K562 (cell line): ENCODE measurements at regions not wholly inside any gene's neighbourhood (a gene's known extent, or its start where the extent isn't known, plus 50 kb on each side); places are given as distances from the start of the nearest gene placed in this dataset.
"Not testable (repeated sequence)": the region's sequence is repeated elsewhere in the genome, so short reads cannot be mapped to it uniquely, and the experiment has no call there.

Experiments used
- ATAC-seq: fragments of 200-7000 bp; cut with Tn5 transposase; 3 replicates; pipeline ENCODE4 v1.9.1; 2020; ENCODE audit warnings: moderate library complexity
- BruUV-seq: library from RNA; stranded (reverse); fragments of 400-500 nt; replicated peaks from 2 replicates; lab custom pipeline; 2021; lab: Mats Ljungman, UMichigan
- CTCF ChIA-PET: fragments of 300-600 bp; formaldehyde crosslinking; extraction: SDS; loops from one replicate; lab custom pipeline; 2021; ENCODE audit warnings: low intra/inter-chr PET ratio; lab: Yijun Ruan, JAX
- POLR2A ChIA-PET: fragments of 300-600, 350-650 bp; sonication (Branson Sonifier 250); formaldehyde crosslinking; extraction: SDS; loops from one replicate; lab custom pipeline; 2021; ENCODE audit warnings: antibody characterized with exemption, inconsistent platforms; lab: Yijun Ruan, JAX
- DNase-seq, 4 experiments: peaks; one replicate each; pipeline versions ENCODE4 v3.0.0 to v3.0.0-alpha.2; 2011 to 2018; ENCODE audit warnings: low spot score in 3 of 4, mixed read lengths in 3 of 4; ENCODE audit errors: extremely low read depth in 1 of 4
- FAIRE-seq: peaks from 2 replicates; lab custom pipeline; 2011; peaks lifted over from hg19 to GRCh38; lab: Jason Lieb, UNC
- H2AFZ ChIP-seq: 2 replicates; pipeline ENCODE4 v1.6.0; 2011; ENCODE audit warnings: low read depth, low read length, control low read depth, inconsistent platforms
- H3K27ac ChIP-seq: fragments of 200-600 bp; 3 replicates; pipeline ENCODE4 v1.8.0; 2011; ENCODE audit warnings: low read depth, mild to moderate bottlenecking, control low read depth, inconsistent platforms, low read length, moderate library complexity, mixed read lengths; ENCODE audit errors: extremely low read depth
- H3K27me3 ChIP-seq, 2 experiments: fragments of 300-600 bp in 1 of 2; 2 replicates in 1 of 2; 3 replicates in 1 of 2; pipeline versions ENCODE4 v1.6.0 to v1.8.0; 2011; ENCODE audit warnings: inconsistent platforms in 2 of 2, low read length in 2 of 2, mild to moderate bottlenecking in 1 of 2, mixed read lengths in 1 of 2, moderate library complexity in 1 of 2; ENCODE audit not compliant: control insufficient read depth in 2 of 2, insufficient read depth in 2 of 2
- H3K36me3 ChIP-seq: fragments of 300-600 bp; 3 replicates; pipeline ENCODE4 v1.8.0; 2011; ENCODE audit warnings: mild to moderate bottlenecking, low read length, inconsistent platforms; ENCODE audit not compliant: control insufficient read depth, insufficient read depth
- H3K4me1 ChIP-seq, 2 experiments: fragments of 200-600 bp in 1 of 2; replicated peaks in 1 of 2; 2 replicates in 1 of 2; 3 replicates in 1 of 2; pipeline versions ENCODE4 v1.5.1 to v1.8.0; 2011; ENCODE audit warnings: inconsistent platforms in 2 of 2, low read length in 2 of 2, mild to moderate bottlenecking in 1 of 2, mixed read lengths in 1 of 2, moderate library complexity in 1 of 2; ENCODE audit not compliant: control insufficient read depth in 2 of 2, insufficient read depth in 2 of 2
- H3K4me2 ChIP-seq: 2 replicates; pipeline ENCODE4 v1.6.1; 2011; ENCODE audit warnings: low read length, control low read depth, inconsistent platforms, mixed read lengths; ENCODE audit not compliant: insufficient read depth
- H3K4me3 ChIP-seq: fragments of 200-600 bp; sonication (generic), shearing (Covaris generic); 2 replicates; pipeline ENCODE4 v1.5.1; 2016; ENCODE audit warnings: control low read depth, inconsistent platforms
- H3K79me2 ChIP-seq: fragments of 200-600 bp; 3 replicates; pipeline ENCODE4 v1.8.0; 2011; ENCODE audit warnings: low read length, inconsistent platforms; ENCODE audit not compliant: control insufficient read depth, insufficient read depth
- H3K9ac ChIP-seq, 2 experiments: 2 replicates each; pipeline versions ENCODE4 v1.6.0 to v1.6.1; 2011; ENCODE audit warnings: low read depth in 2 of 2, low read length in 2 of 2, control low read depth in 1 of 2, inconsistent platforms in 1 of 2, mild to moderate bottlenecking in 1 of 2, mixed read lengths in 1 of 2; ENCODE audit not compliant: insufficient read depth in 1 of 2
- H3K9me1 ChIP-seq: one replicate; pipeline ENCODE4 v1.6.0; 2011; ENCODE audit warnings: inconsistent platforms, mild to moderate bottlenecking, low read length, moderate library complexity; ENCODE audit not compliant: control insufficient read depth, insufficient read depth
- H3K9me3 ChIP-seq: replicated peaks from 2 replicates; pipeline ENCODE4 v1.5.1; 2011; ENCODE audit warnings: low read depth, low read length, inconsistent platforms; ENCODE audit not compliant: control insufficient read depth, insufficient read depth
- H4K20me1 ChIP-seq: replicated peaks from 2 replicates; pipeline ENCODE4 v1.6.1; 2011; ENCODE audit warnings: low read length, inconsistent platforms, mixed read lengths; ENCODE audit not compliant: control insufficient read depth, insufficient read depth
- FOXM1 ChIP-seq, 2 experiments: fragments of 450-650 bp in 1 of 2; sonication (generic) in 1 of 2; formaldehyde crosslinking in 1 of 2; IDR thresholded peaks; 2 replicates each; pipeline versions ENCODE4 v1.6.1 to v1.9.0; 2017 to 2022; ENCODE audit warnings: low read depth in 2 of 2, mild to moderate bottlenecking in 2 of 2, missing genetic modification reagents in 1 of 2, moderate library complexity in 1 of 2
- GTF2B ChIP-seq: IDR thresholded peaks from 2 replicates; pipeline ENCODE4 v1.6.1; 2011; ENCODE audit not compliant: insufficient read length; ENCODE audit errors: extremely low read depth
- ZNF23 ChIP-seq: fragments of 250-450 bp; sonication (Bioruptor Pico); IDR thresholded peaks from 2 replicates; pipeline ENCODE4 v1.4.0; 2020; ENCODE audit warnings: mild to moderate bottlenecking
- ZSCAN29 ChIP-seq: fragments of 450-650 bp; IDR thresholded peaks from 2 replicates; pipeline ENCODE4 v1.6.1; 2017
- whole genome bisulfite sequencing: fragments of 100-300 bp; shearing (Covaris generic); methylation state at CpG from one replicate; pipeline ENCODE4 v1.1.6; 2016; ENCODE audit warnings: low coverage, mixed read lengths; ENCODE audit not compliant: insufficient coverage; ENCODE audit errors: missing lambda C conversion rate; 5-methylcytosine and 5-hydroxymethylcytosine counted together
- in situ Hi-C: fragments of 300-500 bp; cut with MboI; formaldehyde crosslinking; loops from 4 replicates; pipeline ENCODE4 v1.15.0; 2018; ENCODE audit warnings: inconsistent platforms, mixed read lengths
- intact Hi-C: fragments of 100-400 bp; cut with micrococcal nuclease; formaldehyde crosslinking; loops from 2 replicates; pipeline ENCODE4 v1.14.2; 2022
- TF ChIP-seq, protein P1 (sequence below): fragments of 450-650 bp; IDR thresholded peaks from 2 replicates; pipeline ENCODE4 v1.6.1; 2018; ENCODE audit not compliant: partially characterized antibody

DNA sequence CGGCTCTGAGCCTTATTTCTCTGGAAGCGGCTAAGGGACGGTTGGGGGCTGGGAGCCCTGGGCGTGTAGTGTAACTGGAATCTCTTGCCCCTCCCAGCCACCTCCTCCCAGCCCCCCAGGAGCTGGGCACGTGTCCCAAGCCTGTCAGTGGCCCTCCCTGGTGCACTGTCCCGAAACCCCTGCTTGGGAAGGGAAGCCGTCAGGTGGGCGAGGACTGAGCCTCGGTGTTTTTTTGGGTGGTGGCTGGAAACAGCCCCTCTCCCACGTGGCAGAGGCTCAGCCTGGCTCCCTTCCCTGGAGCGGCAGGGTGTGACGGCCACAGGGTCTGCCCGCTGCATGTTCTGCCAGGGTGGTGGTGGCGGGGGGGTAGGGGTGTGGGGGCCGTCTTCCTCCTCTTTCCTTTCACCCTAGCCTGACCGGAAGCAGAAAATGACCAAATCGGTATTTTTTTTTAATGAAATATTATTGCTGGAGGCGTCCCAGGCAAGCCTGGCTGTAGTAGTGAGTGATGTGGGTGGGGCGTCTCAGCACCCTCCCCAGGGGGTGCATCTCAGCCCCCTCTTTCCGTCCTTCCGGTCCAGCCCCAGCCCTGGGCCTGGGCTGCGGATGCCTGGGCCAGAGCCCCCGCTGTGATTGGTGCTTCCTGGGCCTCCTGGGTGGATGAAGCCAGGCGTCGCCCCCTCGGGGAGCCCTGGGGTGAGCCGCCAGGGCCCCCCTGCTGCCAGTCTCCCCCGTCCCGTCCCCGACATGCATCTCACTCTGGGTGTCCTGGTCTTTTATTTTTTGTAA is 58.8 kb upstream of the GOLGA8A start (continued):
- TF ChIP-seq, protein P1, sequence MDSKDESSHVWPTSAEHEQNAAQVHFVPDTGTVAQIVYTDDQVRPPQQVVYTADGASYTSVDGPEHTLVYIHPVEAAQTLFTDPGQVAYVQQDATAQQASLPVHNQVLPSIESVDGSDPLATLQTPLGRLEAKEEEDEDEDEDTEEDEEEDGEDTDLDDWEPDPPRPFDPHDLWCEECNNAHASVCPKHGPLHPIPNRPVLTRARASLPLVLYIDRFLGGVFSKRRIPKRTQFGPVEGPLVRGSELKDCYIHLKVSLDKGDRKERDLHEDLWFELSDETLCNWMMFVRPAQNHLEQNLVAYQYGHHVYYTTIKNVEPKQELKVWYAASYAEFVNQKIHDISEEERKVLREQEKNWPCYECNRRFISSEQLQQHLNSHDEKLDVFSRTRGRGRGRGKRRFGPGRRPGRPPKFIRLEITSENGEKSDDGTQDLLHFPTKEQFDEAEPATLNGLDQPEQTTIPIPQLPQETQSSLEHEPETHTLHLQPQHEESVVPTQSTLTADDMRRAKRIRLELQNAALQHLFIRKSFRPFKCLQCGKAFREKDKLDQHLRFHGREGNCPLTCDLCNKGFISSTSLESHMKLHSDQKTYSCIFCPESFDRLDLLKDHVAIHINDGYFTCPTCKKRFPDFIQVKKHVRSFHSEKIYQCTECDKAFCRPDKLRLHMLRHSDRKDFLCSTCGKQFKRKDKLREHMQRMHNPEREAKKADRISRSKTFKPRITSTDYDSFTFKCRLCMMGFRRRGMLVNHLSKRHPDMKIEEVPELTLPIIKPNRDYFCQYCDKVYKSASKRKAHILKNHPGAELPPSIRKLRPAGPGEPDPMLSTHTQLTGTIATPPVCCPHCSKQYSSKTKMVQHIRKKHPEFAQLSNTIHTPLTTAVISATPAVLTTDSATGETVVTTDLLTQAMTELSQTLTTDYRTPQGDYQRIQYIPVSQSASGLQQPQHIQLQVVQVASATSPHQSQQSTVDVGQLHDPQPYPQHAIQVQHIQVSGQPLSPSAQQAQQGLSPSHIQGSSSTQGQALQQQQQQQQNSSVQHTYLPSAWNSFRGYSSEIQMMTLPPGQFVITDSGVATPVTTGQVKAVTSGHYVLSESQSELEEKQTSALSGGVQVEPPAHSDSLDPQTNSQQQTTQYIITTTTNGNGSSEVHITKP, result no peak
- TF ChIP-seq FOXM1 (IDR thresholded peaks at IDR 0.05; ENCODE audit: low read depth) (no peak), FOXM1 (CRISPR knock-in tag; IDR thresholded peaks at IDR 0.05; ENCODE audit: low read depth) (no peak), GTF2B (no peak), ZSCAN29 (no peak), ZNF23 (CRISPR knock-in tag) (no peak)

- ATAC-seq, H3K4me2 ChIP-seq, H3K79me2 ChIP-seq, H3K27ac ChIP-seq, H3K9ac ChIP-seq, POLR2A ChIA-PET, CTCF ChIA-PET, FAIRE-seq, H3K4me3 ChIP-seq, DNase-seq, H3K36me3 ChIP-seq, H2AFZ ChIP-seq, in situ Hi-C loops, H4K20me1 ChIP-seq, intact Hi-C loops, H3K4me1 ChIP-seq, H3K27me3 ChIP-seq, BruUV-seq, H3K9me1 ChIP-seq, H3K9me3 ChIP-seq: not testable (repeated sequence)
- 89% methylated on average over 9 of the region's 26 CpGs for WGBS
Observed at GRCh38 chr15:34495707-34496106, 58.1 kb upstream of the GOLGA8A start.
